HCT116 (cell line): ENCODE measurements at regions not wholly inside any gene's neighbourhood (a gene's known extent, or its start where the extent isn't known, plus 50 kb on each side); places are given as distances from the start of the nearest gene placed in this dataset.

Experiments
- ATAC-seq: fragments of 200-7000 bp; cut with Tn5 transposase; 2 replicates; pipeline ENCODE4 v1.9.1; 2020; ENCODE audit warnings: mild to moderate bottlenecking, moderate library complexity
- BruUV-seq: library from RNA; stranded (reverse); fragments of 400-500 nt; replicated peaks from 2 replicates; lab custom pipeline; 2021; lab: Mats Ljungman, UMichigan
- CTCF ChIA-PET: fragments of 300-600 bp; sonication (Branson Sonifier 250); formaldehyde crosslinking; loops from one replicate; lab custom pipeline; 2021; ENCODE audit warnings: antibody characterized with exemption; lab: Charles Lee
- POLR2A ChIA-PET: fragments of 300-600, 350-600 bp; sonication (Branson Sonifier 250); formaldehyde crosslinking; loops from one replicate; lab custom pipeline; 2021; ENCODE audit warnings: antibody characterized with exemption; lab: Charles Lee
- RAD21 ChIA-PET, 2 experiments: fragments of 300-600 bp; sonication (Branson Sonifier 250); formaldehyde crosslinking; loops; one replicate each; lab custom pipeline; 2023; ENCODE audit warnings: low total read pairs in 2 of 2; ENCODE audit not compliant: uncharacterized antibody in 2 of 2, unreplicated experiment in 2 of 2, low non-redundant PET in 1 of 2; lab: Charles Lee
- DNase-seq: peaks from one replicate; pipeline ENCODE4 v3.0.0-alpha.2; 2010; ENCODE audit warnings: low read depth, low spot score
- H2AFZ ChIP-seq: fragments of 200-600 bp; shearing (Covaris generic), sonication (generic); 2 replicates; pipeline ENCODE4 v1.6.1; 2017; ENCODE audit warnings: low read depth, mixed run types, mixed read lengths, antibody characterized with exemption, low read length; ENCODE audit not compliant: poor library complexity, severe bottlenecking
- H3K27ac ChIP-seq: 2 replicates; pipeline ENCODE4 v1.5.1; 2012; ENCODE audit warnings: low read depth, low read length
- H3K27me3 ChIP-seq: fragments of 200-600 bp; sonication (generic); 2 replicates; pipeline ENCODE4 v1.6.1; 2016; ENCODE audit warnings: mixed run types, low read length, mixed read lengths; ENCODE audit not compliant: insufficient read depth
- H3K36me3 ChIP-seq, 2 experiments: fragments of 200-500 bp in 1 of 2; fragments of 200-600 bp in 1 of 2; sonication (Bioruptor generic) in 1 of 2; sonication (generic) in 1 of 2; 2 replicates each; pipeline versions ENCODE4 v1.5.1 to v1.6.1; 2014 to 2016; ENCODE audit warnings: low read length in 2 of 2, inconsistent platforms in 1 of 2, mixed read lengths in 1 of 2, mixed run types in 1 of 2; ENCODE audit not compliant: insufficient read depth in 2 of 2, control insufficient read depth in 1 of 2
- H3K4me1 ChIP-seq, 2 experiments: fragments of 200-600 bp in 1 of 2; sonication (generic) in 1 of 2; 2 replicates each; pipeline versions ENCODE4 v1.5.1 to v1.6.1; 2012 to 2017; ENCODE audit warnings: low read length in 2 of 2, inconsistent platforms in 1 of 2, mild to moderate bottlenecking in 1 of 2, mixed read lengths in 1 of 2, mixed run types in 1 of 2, moderate library complexity in 1 of 2; ENCODE audit not compliant: insufficient read depth in 2 of 2, control insufficient read depth in 1 of 2
- H3K4me2 ChIP-seq: fragments of 200-600 bp; sonication (generic); 2 replicates; pipeline ENCODE4 v1.6.1; 2017; ENCODE audit warnings: mixed run types, low read length, mixed read lengths
- H3K4me3 ChIP-seq, 2 experiments: fragments of 200-600 bp in 1 of 2; sonication (generic) in 1 of 2; replicated peaks in 1 of 2; 2 replicates each; pipeline ENCODE4 v1.5.1; 2011 to 2016; ENCODE audit warnings: low read length in 2 of 2, control low read depth in 1 of 2, low read depth in 1 of 2, mild to moderate bottlenecking in 1 of 2, mixed read lengths in 1 of 2, mixed run types in 1 of 2
- H3K79me2 ChIP-seq: fragments of 200-600 bp; sonication (generic); 2 replicates; pipeline ENCODE4 v1.6.1; 2017; ENCODE audit warnings: mild to moderate bottlenecking, mixed run types, low read length, moderate library complexity, mixed read lengths; ENCODE audit not compliant: insufficient read depth
- H3K9ac ChIP-seq: fragments of 200-600 bp; sonication (generic); 2 replicates; pipeline ENCODE4 v1.6.1; 2016; ENCODE audit warnings: low read length, mixed read lengths
- H3K9me2 ChIP-seq: fragments of 200-600 bp; sonication (generic), shearing (Covaris generic); 2 replicates; pipeline ENCODE4 v1.6.1; 2017; ENCODE audit warnings: mixed run types, mild to moderate bottlenecking, moderate library complexity; ENCODE audit not compliant: insufficient read depth
- H3K9me3 ChIP-seq, 2 experiments: fragments of 200-500 bp in 1 of 2; fragments of 200-600 bp in 1 of 2; sonication (Bioruptor generic) in 1 of 2; sonication (generic) in 1 of 2; 2 replicates each; pipeline ENCODE4 v1.6.1; 2014 to 2017; ENCODE audit warnings: low read length in 2 of 2, mixed read lengths in 2 of 2, inconsistent platforms in 1 of 2, low read depth in 1 of 2, mild to moderate bottlenecking in 1 of 2, mixed run types in 1 of 2, moderate library complexity in 1 of 2; ENCODE audit not compliant: control insufficient read depth in 1 of 2, insufficient read depth in 1 of 2
- H4K20me1 ChIP-seq: fragments of 200-600 bp; sonication (generic), shearing (Covaris generic); 2 replicates; pipeline ENCODE4 v1.6.1; 2017; ENCODE audit warnings: mixed run types, mild to moderate bottlenecking, moderate library complexity; ENCODE audit not compliant: insufficient read depth
- CTCF ChIP-seq, 3 experiments: fragments of 200-600 bp in 1 of 3; sonication (generic) in 1 of 3; IDR thresholded peaks in 2 of 3; conservative IDR thresholded peaks in 1 of 3; 2 replicates each; pipeline ENCODE4 v1.5.1; 2012 to 2017; ENCODE audit warnings: low read depth in 2 of 3, low read length in 2 of 3, antibody characterized with exemption in 1 of 3, borderline replicate concordance in 1 of 3, control low read depth in 1 of 3, mild to moderate bottlenecking in 1 of 3, mixed read lengths in 1 of 3, mixed run types in 1 of 3, moderate library complexity in 1 of 3; ENCODE audit not compliant: insufficient read depth in 1 of 3
- RAD21 ChIP-seq: IDR thresholded peaks from 2 replicates; pipeline ENCODE4 v1.6.1; 2012; ENCODE audit warnings: low read depth, mild to moderate bottlenecking
- SIN3A ChIP-seq: IDR thresholded peaks from 2 replicates; pipeline ENCODE4 v1.6.1; 2012; ENCODE audit warnings: low read depth
- SRF ChIP-seq: IDR thresholded peaks from 2 replicates; pipeline ENCODE4 v1.6.1; 2012; ENCODE audit warnings: low read depth
- TCF7L2 ChIP-seq: IDR thresholded peaks from 2 replicates; pipeline ENCODE4 v1.7.0; 2011; ENCODE audit warnings: borderline replicate concordance, inconsistent platforms; ENCODE audit not compliant: insufficient read depth, insufficient read length; ENCODE audit errors: extremely low read depth
- ZBTB33 ChIP-seq: IDR thresholded peaks from 2 replicates; pipeline ENCODE4 v1.6.1; 2011; ENCODE audit warnings: mild to moderate bottlenecking, low read length, moderate library complexity; ENCODE audit not compliant: insufficient replicate concordance; ENCODE audit errors: extremely low read depth
- intact Hi-C: fragments of 100-400 bp; cut with micrococcal nuclease; formaldehyde crosslinking; loops from 2 replicates; pipeline ENCODE4 v1.10.0; 2022

GRCh38 chrX:83022020-83022419, 486.1 kb upstream of the POU3F4 start:
- H3K9me2 ChIP-seq = no peaks in the 10 kb centered on the region
- H3K27ac ChIP-seq = no peak overlapping the region
- no peak overlapping the region for H3K4me2 ChIP-seq
- RAD21 ChIA-PET = no interaction called here
- no peaks in the 10 kb centered on the region for H4K20me1 ChIP-seq
- BruUV-seq = no TSS peak
- POLR2A ChIA-PET = no interaction called here
- intact Hi-C loops = no loop called here
- no peak overlapping the region for H2AFZ ChIP-seq
- H3K27me3 ChIP-seq = no peaks in the 10 kb centered on the region
- no peak overlapping the region for H3K4me3 ChIP-seq
- H3K9ac ChIP-seq = no peak overlapping the region
- H3K4me1 ChIP-seq = no peaks in the 10 kb centered on the region
- H3K36me3 ChIP-seq = no peaks in the 10 kb centered on the region
- no peak for DNase-seq
- ATAC-seq = no peak
- H3K9me3 ChIP-seq = no peaks in the 10 kb centered on the region
- CTCF ChIA-PET = no interaction called here
- no peaks in the 10 kb centered on the region for H3K79me2 ChIP-seq
- no peak for TF ChIP-seq ZBTB33
- TF ChIP-seq RAD21 = no peak
- no peak for TF ChIP-seq CTCF (IDR thresholded peaks at IDR 0.05 in 2 of 3, conservative IDR thresholded peaks at IDR 0.05 in 1 of 3; ENCODE audit: borderline replicate concordance in 1 of 3, insufficient read depth in 1 of 3, low read depth in 2 of 3, low read length in 2 of 3)
- peak; percentile 14 for TF ChIP-seq TCF7L2
- TF ChIP-seq SRF = no peak
- no peak for TF ChIP-seq SIN3A
